WTC11 (cell line): ENCODE measurements at regions not wholly inside any gene's neighbourhood (a gene's known extent, or its start where the extent isn't known, plus 50 kb on each side); places are given as distances from the start of the nearest gene placed in this dataset.

Experiments
- CREB1 ChIP-seq: sonication (generic); formaldehyde crosslinking; IDR thresholded peaks from 2 replicates; pipeline ENCODE4 v1.8.0; 2023; ENCODE audit warnings: mild to moderate bottlenecking, missing genetic modification reagents
- CREM ChIP-seq: sonication (generic); formaldehyde crosslinking; IDR thresholded peaks from 2 replicates; pipeline ENCODE4 v1.8.1; 2022; ENCODE audit warnings: mild to moderate bottlenecking, missing genetic modification reagents, moderate library complexity
- NR2C2 ChIP-seq: sonication (generic); formaldehyde crosslinking; IDR thresholded peaks from 2 replicates; pipeline ENCODE4 v1.8.0; 2022; ENCODE audit warnings: mild to moderate bottlenecking, missing genetic modification reagents
- ZNF671 ChIP-seq: fragments of 250-450 bp; sonication (Bioruptor Pico); IDR thresholded peaks from 2 replicates; pipeline ENCODE4 v1.8.0; 2021; ENCODE audit warnings: mild to moderate bottlenecking
- TF ChIP-seq, protein P1 (sequence below): fragments of 200-600 bp; IDR thresholded peaks from 2 replicates; pipeline ENCODE4 v1.8.0; 2022; ENCODE audit warnings: antibody characterized with exemption
- TF ChIP-seq, protein P2 (sequence below): sonication (generic); formaldehyde crosslinking; IDR thresholded peaks from 2 replicates; pipeline ENCODE4 v1.8.0; 2022; ENCODE audit warnings: mild to moderate bottlenecking, missing genetic modification reagents
- TF ChIP-seq, protein P3 (sequence below): sonication (generic); formaldehyde crosslinking; IDR thresholded peaks from 2 replicates; pipeline ENCODE4 v1.8.1; 2022; ENCODE audit warnings: mild to moderate bottlenecking, missing genetic modification reagents, moderate library complexity, borderline replicate concordance
- TF ChIP-seq, protein P4 (sequence below): sonication (generic); formaldehyde crosslinking; IDR thresholded peaks from 2 replicates; pipeline ENCODE4 v1.8.1; 2022; ENCODE audit warnings: mild to moderate bottlenecking, moderate library complexity, missing genetic modification reagents
- TF ChIP-seq, protein P5 (sequence below): sonication (generic); formaldehyde crosslinking; IDR thresholded peaks from 2 replicates; pipeline ENCODE4 v1.8.1; 2022; ENCODE audit warnings: low read depth, missing genetic modification reagents, borderline replicate concordance

DNA sequence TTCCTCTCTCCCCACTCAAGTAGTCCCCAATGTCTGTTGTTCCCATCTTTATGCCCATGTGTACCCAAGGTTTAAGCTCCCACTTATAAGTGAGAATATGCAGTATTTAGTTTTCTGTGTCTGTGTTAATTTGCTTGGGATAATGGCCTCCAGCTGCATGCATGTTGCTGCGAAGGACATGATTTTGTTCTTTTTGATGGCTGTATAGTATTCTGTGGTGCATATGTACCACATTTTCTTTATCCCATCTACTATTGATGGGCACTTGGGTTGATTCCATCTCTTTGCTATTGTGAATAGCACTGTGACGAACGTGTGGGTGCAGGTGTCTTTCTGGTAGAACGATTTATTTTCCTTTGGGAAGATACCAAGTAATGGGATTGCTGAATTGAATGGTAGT is 170.2 kb upstream of the AUTS2 start:
- TF ChIP-seq, protein P1, sequence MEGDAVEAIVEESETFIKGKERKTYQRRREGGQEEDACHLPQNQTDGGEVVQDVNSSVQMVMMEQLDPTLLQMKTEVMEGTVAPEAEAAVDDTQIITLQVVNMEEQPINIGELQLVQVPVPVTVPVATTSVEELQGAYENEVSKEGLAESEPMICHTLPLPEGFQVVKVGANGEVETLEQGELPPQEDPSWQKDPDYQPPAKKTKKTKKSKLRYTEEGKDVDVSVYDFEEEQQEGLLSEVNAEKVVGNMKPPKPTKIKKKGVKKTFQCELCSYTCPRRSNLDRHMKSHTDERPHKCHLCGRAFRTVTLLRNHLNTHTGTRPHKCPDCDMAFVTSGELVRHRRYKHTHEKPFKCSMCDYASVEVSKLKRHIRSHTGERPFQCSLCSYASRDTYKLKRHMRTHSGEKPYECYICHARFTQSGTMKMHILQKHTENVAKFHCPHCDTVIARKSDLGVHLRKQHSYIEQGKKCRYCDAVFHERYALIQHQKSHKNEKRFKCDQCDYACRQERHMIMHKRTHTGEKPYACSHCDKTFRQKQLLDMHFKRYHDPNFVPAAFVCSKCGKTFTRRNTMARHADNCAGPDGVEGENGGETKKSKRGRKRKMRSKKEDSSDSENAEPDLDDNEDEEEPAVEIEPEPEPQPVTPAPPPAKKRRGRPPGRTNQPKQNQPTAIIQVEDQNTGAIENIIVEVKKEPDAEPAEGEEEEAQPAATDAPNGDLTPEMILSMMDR: no peak
- TF ChIP-seq, protein P2, sequence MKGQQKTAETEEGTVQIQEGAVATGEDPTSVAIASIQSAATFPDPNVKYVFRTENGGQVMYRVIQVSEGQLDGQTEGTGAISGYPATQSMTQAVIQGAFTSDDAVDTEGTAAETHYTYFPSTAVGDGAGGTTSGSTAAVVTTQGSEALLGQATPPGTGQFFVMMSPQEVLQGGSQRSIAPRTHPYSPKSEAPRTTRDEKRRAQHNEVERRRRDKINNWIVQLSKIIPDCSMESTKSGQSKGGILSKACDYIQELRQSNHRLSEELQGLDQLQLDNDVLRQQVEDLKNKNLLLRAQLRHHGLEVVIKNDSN (CRISPR knock-in tag): no peak
- TF ChIP-seq, protein P3, sequence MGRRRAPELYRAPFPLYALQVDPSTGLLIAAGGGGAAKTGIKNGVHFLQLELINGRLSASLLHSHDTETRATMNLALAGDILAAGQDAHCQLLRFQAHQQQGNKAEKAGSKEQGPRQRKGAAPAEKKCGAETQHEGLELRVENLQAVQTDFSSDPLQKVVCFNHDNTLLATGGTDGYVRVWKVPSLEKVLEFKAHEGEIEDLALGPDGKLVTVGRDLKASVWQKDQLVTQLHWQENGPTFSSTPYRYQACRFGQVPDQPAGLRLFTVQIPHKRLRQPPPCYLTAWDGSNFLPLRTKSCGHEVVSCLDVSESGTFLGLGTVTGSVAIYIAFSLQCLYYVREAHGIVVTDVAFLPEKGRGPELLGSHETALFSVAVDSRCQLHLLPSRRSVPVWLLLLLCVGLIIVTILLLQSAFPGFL (CRISPR knock-in tag): no peak
- TF ChIP-seq CREB1: no peak
- TF ChIP-seq ZNF671 (CRISPR knock-in tag): no peak
- TF ChIP-seq NR2C2: no peak
- TF ChIP-seq CREM (CRISPR knock-in tag): no peak
- TF ChIP-seq, protein P4, sequence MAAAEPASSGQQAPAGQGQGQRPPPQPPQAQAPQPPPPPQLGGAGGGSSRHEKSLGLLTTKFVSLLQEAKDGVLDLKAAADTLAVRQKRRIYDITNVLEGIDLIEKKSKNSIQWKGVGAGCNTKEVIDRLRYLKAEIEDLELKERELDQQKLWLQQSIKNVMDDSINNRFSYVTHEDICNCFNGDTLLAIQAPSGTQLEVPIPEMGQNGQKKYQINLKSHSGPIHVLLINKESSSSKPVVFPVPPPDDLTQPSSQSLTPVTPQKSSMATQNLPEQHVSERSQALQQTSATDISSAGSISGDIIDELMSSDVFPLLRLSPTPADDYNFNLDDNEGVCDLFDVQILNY: no peak
- TF ChIP-seq, protein P5, sequence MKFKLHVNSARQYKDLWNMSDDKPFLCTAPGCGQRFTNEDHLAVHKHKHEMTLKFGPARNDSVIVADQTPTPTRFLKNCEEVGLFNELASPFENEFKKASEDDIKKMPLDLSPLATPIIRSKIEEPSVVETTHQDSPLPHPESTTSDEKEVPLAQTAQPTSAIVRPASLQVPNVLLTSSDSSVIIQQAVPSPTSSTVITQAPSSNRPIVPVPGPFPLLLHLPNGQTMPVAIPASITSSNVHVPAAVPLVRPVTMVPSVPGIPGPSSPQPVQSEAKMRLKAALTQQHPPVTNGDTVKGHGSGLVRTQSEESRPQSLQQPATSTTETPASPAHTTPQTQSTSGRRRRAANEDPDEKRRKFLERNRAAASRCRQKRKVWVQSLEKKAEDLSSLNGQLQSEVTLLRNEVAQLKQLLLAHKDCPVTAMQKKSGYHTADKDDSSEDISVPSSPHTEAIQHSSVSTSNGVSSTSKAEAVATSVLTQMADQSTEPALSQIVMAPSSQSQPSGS (CRISPR knock-in tag): no peak
